ENCODE measurements at regions not wholly inside any gene's neighbourhood (a gene's known extent, or its start where the extent isn't known, plus 50 kb on each side); places are given as distances from the start of the nearest gene placed in this dataset.

DNA sequence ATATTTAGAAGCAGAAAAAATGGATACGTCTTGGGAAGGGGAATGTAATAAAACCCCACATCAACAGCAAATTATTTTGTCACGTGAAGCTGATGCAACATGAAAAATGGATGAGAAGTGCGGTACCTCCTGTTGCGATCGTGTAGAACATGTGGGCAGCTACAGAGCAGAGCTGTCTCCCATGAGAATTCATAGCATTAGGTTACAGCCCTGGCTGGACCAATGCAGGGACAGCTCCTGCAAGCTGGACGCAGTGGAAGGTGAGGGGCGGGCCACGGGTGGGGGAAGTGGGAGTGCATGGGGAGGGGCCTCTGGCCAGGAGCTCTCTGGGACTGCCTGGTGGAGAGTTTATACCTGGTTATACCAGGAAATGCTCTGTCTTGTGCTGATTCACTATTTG, 120.3 kb downstream of the GATA3 start:
- TF ChIP-seq EZH2phosphoT487 (conservative IDR thresholded peaks at IDR 0.05; ENCODE audit: low read length), result no peak
- TF ChIP-seq, protein P1, sequence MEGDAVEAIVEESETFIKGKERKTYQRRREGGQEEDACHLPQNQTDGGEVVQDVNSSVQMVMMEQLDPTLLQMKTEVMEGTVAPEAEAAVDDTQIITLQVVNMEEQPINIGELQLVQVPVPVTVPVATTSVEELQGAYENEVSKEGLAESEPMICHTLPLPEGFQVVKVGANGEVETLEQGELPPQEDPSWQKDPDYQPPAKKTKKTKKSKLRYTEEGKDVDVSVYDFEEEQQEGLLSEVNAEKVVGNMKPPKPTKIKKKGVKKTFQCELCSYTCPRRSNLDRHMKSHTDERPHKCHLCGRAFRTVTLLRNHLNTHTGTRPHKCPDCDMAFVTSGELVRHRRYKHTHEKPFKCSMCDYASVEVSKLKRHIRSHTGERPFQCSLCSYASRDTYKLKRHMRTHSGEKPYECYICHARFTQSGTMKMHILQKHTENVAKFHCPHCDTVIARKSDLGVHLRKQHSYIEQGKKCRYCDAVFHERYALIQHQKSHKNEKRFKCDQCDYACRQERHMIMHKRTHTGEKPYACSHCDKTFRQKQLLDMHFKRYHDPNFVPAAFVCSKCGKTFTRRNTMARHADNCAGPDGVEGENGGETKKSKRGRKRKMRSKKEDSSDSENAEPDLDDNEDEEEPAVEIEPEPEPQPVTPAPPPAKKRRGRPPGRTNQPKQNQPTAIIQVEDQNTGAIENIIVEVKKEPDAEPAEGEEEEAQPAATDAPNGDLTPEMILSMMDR (IDR thresholded peaks at IDR 0.05; ENCODE audit: insufficient read depth, low read length, poor library complexity, severe bottlenecking), result no peak
